GM23338 (cell line): ENCODE measurements at regions not wholly inside any gene's neighbourhood (a gene's known extent, or its start where the extent isn't known, plus 50 kb on each side); places are given as distances from the start of the nearest gene placed in this dataset.

Experiments used
- ATAC-seq: fragments of 200-7000 bp; cut with Tn5 transposase; 3 replicates; pipeline ENCODE4 v1.9.1; 2020
- DNase-seq: peaks from one replicate; pipeline ENCODE4 v3.0.0-alpha.2; 2015; ENCODE audit warnings: low spot score
- H2AFZ ChIP-seq: fragments of 200-600 bp; sonication (generic); 2 replicates; pipeline ENCODE4 v1.8.0; 2016; ENCODE audit warnings: antibody characterized with exemption, mild to moderate bottlenecking, moderate library complexity
- H3F3A ChIP-seq: fragments of 200-600 bp; sonication (generic); replicated peaks from 2 replicates; pipeline ENCODE4 v1.8.0; 2017; ENCODE audit warnings: antibody characterized with exemption, mixed run types, low read depth
- H3K27ac ChIP-seq: fragments of 200-600 bp; sonication (generic); 2 replicates; pipeline ENCODE4 v1.6.1; 2016; ENCODE audit warnings: low read depth
- H3K27me3 ChIP-seq: fragments of 200-600 bp; sonication (generic); 2 replicates; pipeline ENCODE4 v1.8.0; 2016; ENCODE audit warnings: mild to moderate bottlenecking, mixed run types, moderate library complexity; ENCODE audit not compliant: insufficient read depth
- H3K36me3 ChIP-seq: fragments of 200-600 bp; sonication (generic); 2 replicates; pipeline ENCODE4 v1.8.0; 2016; ENCODE audit warnings: mild to moderate bottlenecking; ENCODE audit not compliant: insufficient read depth
- H3K4me1 ChIP-seq: fragments of 200-600 bp; sonication (generic); 2 replicates; pipeline ENCODE4 v1.8.0; 2016; ENCODE audit warnings: mild to moderate bottlenecking, moderate library complexity; ENCODE audit not compliant: insufficient read depth
- H3K4me2 ChIP-seq: fragments of 200-600 bp; sonication (generic); 2 replicates; pipeline ENCODE4 v1.7.1; 2017; ENCODE audit warnings: mixed run types
- H3K4me3 ChIP-seq: fragments of 200-600 bp; sonication (generic); 2 replicates; pipeline ENCODE4 v1.6.1; 2016; ENCODE audit warnings: mixed run types
- H3K79me2 ChIP-seq: fragments of 200-600 bp; sonication (generic); replicated peaks from 2 replicates; pipeline ENCODE4 v1.8.0; 2017; ENCODE audit warnings: mild to moderate bottlenecking; ENCODE audit not compliant: insufficient read depth
- H3K9me2 ChIP-seq: fragments of 200-600 bp; sonication (generic); 2 replicates; pipeline ENCODE4 v1.8.0; 2017; ENCODE audit not compliant: insufficient read depth
- H4K20me1 ChIP-seq: fragments of 200-600 bp; sonication (generic); replicated peaks from 2 replicates; pipeline ENCODE4 v1.8.0; 2017; ENCODE audit warnings: mild to moderate bottlenecking; ENCODE audit not compliant: insufficient read depth
- H3K27ac Mint-ChIP-seq: 2 replicates; pipeline ENCODE4 v1.8.0; 2020; ENCODE audit warnings: inconsistent platforms, mild to moderate bottlenecking, moderate library complexity, mixed read lengths
- H3K27me3 Mint-ChIP-seq: 3 replicates; pipeline ENCODE4 v1.8.0; 2022; ENCODE audit warnings: low read depth, mild to moderate bottlenecking, moderate library complexity, mixed read lengths, inconsistent platforms; ENCODE audit not compliant: insufficient read depth, poor library complexity
- H3K36me3 Mint-ChIP-seq: 3 replicates; pipeline ENCODE4 v1.8.0; 2021; ENCODE audit warnings: low read depth, mild to moderate bottlenecking, inconsistent platforms, moderate library complexity, mixed read lengths
- H3K4me1 Mint-ChIP-seq: 3 replicates; pipeline ENCODE4 v1.8.0; 2020; ENCODE audit warnings: mild to moderate bottlenecking, inconsistent platforms, mixed read lengths
- H3K4me3 Mint-ChIP-seq: 3 replicates; pipeline ENCODE4 v1.8.0; 2021; ENCODE audit warnings: moderate library complexity, mild to moderate bottlenecking, inconsistent platforms, mixed read lengths
- H3K9me3 Mint-ChIP-seq: 3 replicates; pipeline ENCODE4 v1.8.0; 2020; ENCODE audit warnings: moderate library complexity, mild to moderate bottlenecking, inconsistent platforms, mixed read lengths
- CREB1 ChIP-seq: fragments of 250-450 bp; sonication (Bioruptor Pico); IDR thresholded peaks from 2 replicates; pipeline ENCODE4 v1.5.0; 2020; ENCODE audit warnings: low read depth, mild to moderate bottlenecking, moderate library complexity
- CTCF ChIP-seq, 2 experiments: fragments of 200-600 bp in 1 of 2; sonication (generic) in 1 of 2; conservative IDR thresholded peaks; 2 replicates each; pipeline versions ENCODE4 v1.5.1 to v1.6.1; 2016 to 2017; ENCODE audit warnings: antibody characterized with exemption in 2 of 2, low read depth in 2 of 2, mild to moderate bottlenecking in 2 of 2, moderate library complexity in 1 of 2
- ETS1 ChIP-seq: IDR thresholded peaks from 2 replicates; pipeline ENCODE4 v1.6.1; 2016; ENCODE audit warnings: antibody characterized with exemption
- EZH2phosphoT487 ChIP-seq: fragments of 200-600 bp; sonication (generic); IDR thresholded peaks from one replicate; pipeline ENCODE4 v1.8.1; 2018; ENCODE audit warnings: antibody characterized with exemption; ENCODE audit not compliant: unreplicated experiment
- JUNB ChIP-seq: IDR thresholded peaks from one replicate; pipeline ENCODE4 v1.6.1; 2016; ENCODE audit warnings: antibody characterized with exemption; ENCODE audit not compliant: unreplicated experiment
- NANOG ChIP-seq: IDR thresholded peaks from 2 replicates; pipeline ENCODE4 v1.6.1; 2016; ENCODE audit warnings: antibody characterized with exemption, borderline replicate concordance
- POLR2AphosphoS5 ChIP-seq: IDR thresholded peaks from 2 replicates; pipeline ENCODE4 v1.6.1; 2016; ENCODE audit warnings: antibody characterized with exemption, low read depth
- REST ChIP-seq: IDR thresholded peaks from one replicate; pipeline ENCODE4 v1.6.1; 2018; ENCODE audit warnings: antibody characterized with exemption; ENCODE audit not compliant: unreplicated experiment
- ZNF114 ChIP-seq: fragments of 250-450 bp; sonication (Bioruptor Pico); IDR thresholded peaks from 2 replicates; pipeline ENCODE4 v1.5.0; 2020; ENCODE audit warnings: mild to moderate bottlenecking, moderate library complexity
- ZNF331 ChIP-seq: fragments of 250-450 bp; sonication (Bioruptor Pico); IDR thresholded peaks from 2 replicates; pipeline ENCODE4 v1.5.0; 2020; ENCODE audit warnings: low read depth, mild to moderate bottlenecking, moderate library complexity

DNA sequence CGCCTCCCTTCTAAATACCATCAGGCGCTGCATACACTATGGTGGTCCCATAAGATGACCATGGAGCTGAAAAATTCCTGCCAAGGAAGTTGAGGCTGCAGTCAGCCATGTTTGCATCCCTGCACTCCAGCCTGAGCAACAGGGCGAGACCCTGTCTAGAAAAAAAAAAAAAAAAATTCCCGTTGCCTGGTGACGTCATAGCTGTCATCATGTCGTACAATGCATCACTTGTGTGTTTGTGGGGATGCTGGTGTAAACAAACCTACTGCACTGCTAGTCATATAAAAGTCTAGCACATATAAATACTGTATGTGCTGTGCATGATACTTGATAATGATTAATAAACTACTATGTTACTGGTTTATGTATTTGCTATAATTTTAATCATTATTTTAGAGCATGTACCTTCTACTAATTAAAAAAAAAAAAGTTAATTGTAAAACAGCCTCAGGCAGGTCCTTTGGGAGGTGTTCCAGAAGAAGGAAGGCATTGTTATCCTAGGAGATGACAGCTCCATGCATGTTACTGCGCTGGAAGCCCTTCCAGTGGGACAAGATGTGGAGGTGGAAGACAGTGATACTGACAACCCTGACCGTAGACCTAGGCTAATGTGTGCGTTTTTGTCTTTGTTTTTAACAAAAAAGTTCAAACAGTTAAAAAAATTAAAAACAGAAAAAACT, 132.6 kb downstream of the BANF2 start (continued):
- no peak for TF ChIP-seq REST
- TF ChIP-seq ETS1 = no peak
- no peak for TF ChIP-seq EZH2phosphoT487
- TF ChIP-seq ZNF331 = no peak
- TF ChIP-seq CREB1 (CRISPR knock-in tag) = no peak
- no peak for TF ChIP-seq CTCF (conservative IDR thresholded peaks at IDR 0.05; ENCODE audit: low read depth in 2 of 2)
- TF ChIP-seq JUNB = no peak
- no peak for TF ChIP-seq NANOG
- no peak for TF ChIP-seq POLR2AphosphoS5
- TF ChIP-seq ZNF114 (CRISPR knock-in tag) = no peak

- Histone ChIP-seq H3K27ac (no peak overlapping the region), H4K20me1 (no peaks in the 10 kb centered on the region), H3K79me2 (no peaks in the 10 kb centered on the region), H2AFZ (no peak overlapping the region), H3K4me2 (no peak overlapping the region), H3K4me3 (no peak overlapping the region), H3K9me2 (no peaks in the 10 kb centered on the region), H3K36me3 (no peaks in the 10 kb centered on the region), H3K27me3 (no peaks in the 10 kb centered on the region), H3F3A (no peaks in the 10 kb centered on the region), H3K4me1 (peaks cover 10% of the 10 kb centered on the region)
- Mint-ChIP-seq H3K27ac (no peak overlapping the region), H3K4me3 (no peak overlapping the region), H3K9me3 (no peaks in the 10 kb centered on the region), H3K27me3 (peaks cover 7% of the 10 kb centered on the region), H3K36me3 (no peaks in the 10 kb centered on the region), H3K4me1 (peaks cover 25% of the 10 kb centered on the region)
- DNase-seq (no peak), ATAC-seq (no peak)
- no peak for TF ChIP-seq JUNB
- no peak for TF ChIP-seq REST
Measured at GRCh38 chr20:17828598-17829144, 128.9 kb downstream of the BANF2 start.
